Skeletal muscle satellite cell (primary cell): ENCODE measurements at regions not wholly inside any gene's neighbourhood (a gene's known extent, or its start where the extent isn't known, plus 50 kb on each side); places are given as distances from the start of the nearest gene placed in this dataset.
"Not testable (repeated sequence)": the region's sequence is repeated elsewhere in the genome, so short reads cannot be mapped to it uniquely, and the experiment has no call there.

Experiments used
- H3K27me3 ChIP-seq: 2 replicates; pipeline ENCODE4 v1.7.0; 2013; ENCODE audit warnings: low read length; ENCODE audit not compliant: control insufficient read depth, insufficient read depth
- H3K36me3 ChIP-seq: 2 replicates; pipeline ENCODE4 v1.7.0; 2013; ENCODE audit warnings: mild to moderate bottlenecking, control low read depth, low read length; ENCODE audit not compliant: insufficient read depth
- H3K4me1 ChIP-seq: 2 replicates; pipeline ENCODE4 v1.7.0; 2013; ENCODE audit warnings: low read length; ENCODE audit not compliant: control insufficient read depth, insufficient read depth
- H3K4me2 ChIP-seq: 2 replicates; pipeline ENCODE4 v1.7.0; 2013; ENCODE audit warnings: mild to moderate bottlenecking, low read length
- H3K4me3 ChIP-seq: 2 replicates; pipeline ENCODE4 v1.7.0; 2013; ENCODE audit warnings: low read length
- H3K9ac ChIP-seq: 2 replicates; pipeline ENCODE4 v1.7.0; 2013; ENCODE audit warnings: mild to moderate bottlenecking, low read depth, low read length, moderate library complexity
- H3K9me3 ChIP-seq: replicated peaks from 2 replicates; pipeline ENCODE4 v1.7.0; 2013; ENCODE audit warnings: mild to moderate bottlenecking, control low read depth, low read length

GRCh38 chrX:55142206-55142918 lies 53.5 kb downstream of the PAGE2 start:
- H3K36me3 ChIP-seq: no peaks in the 10 kb centered on the region
- H3K4me2 ChIP-seq: no peak overlapping the region
- H3K9ac ChIP-seq: no peak overlapping the region
- no peak overlapping the region for H3K4me3 ChIP-seq
- H3K27me3 ChIP-seq: no peaks in the 10 kb centered on the region
- H3K4me1 ChIP-seq: no peaks in the 10 kb centered on the region
- no peaks in the 10 kb centered on the region for H3K9me3 ChIP-seq

- H3K27me3 ChIP-seq: no peaks in the 10 kb centered on the region
- H3K4me2 ChIP-seq: no peak overlapping the region
- no peak overlapping the region for H3K4me3 ChIP-seq
Measured at GRCh38 chrX:55142919-55143310, 54.1 kb downstream of the PAGE2 start.

DNA sequence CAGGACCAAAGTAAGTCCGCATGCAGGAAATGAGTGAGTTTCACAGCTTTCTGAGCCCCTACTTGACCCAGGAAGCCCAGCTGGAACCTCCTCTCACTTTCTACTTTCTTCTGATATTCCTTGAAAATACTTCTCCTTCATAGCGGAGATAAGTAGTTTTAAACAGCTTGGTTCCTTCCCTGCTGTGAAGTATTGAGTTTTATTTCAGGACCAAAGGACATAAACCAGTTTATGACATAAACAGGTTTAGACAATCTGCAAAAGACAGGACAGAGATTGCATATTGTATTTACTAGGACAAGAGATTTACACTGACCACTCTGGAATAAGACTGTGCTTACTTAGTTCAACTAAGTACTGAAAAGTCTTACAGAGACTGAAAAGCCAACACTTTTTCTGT lies 54.8 kb downstream of the PAGE2 start:
- Histone ChIP-seq H3K9ac (no peak overlapping the region), H3K4me3 (no peak overlapping the region), H3K36me3 (no peaks in the 10 kb centered on the region), H3K9me3 (no peaks in the 10 kb centered on the region), H3K4me1 (no peaks in the 10 kb centered on the region), H3K4me2 (no peak overlapping the region), H3K27me3 (no peaks in the 10 kb centered on the region)

More at GRCh38 chrX:55142919-55143310, 54.1 kb downstream of the PAGE2 start:
- Histone ChIP-seq H3K36me3 (no peaks in the 10 kb centered on the region), H3K9me3 (no peaks in the 10 kb centered on the region), H3K9ac (no peak overlapping the region), H3K4me1 (no peaks in the 10 kb centered on the region)

- Histone ChIP-seq H3K4me1 (no peaks in the 10 kb centered on the region), H3K4me2 (no peak overlapping the region), H3K9ac (no peak overlapping the region), H3K9me3 (no peaks in the 10 kb centered on the region), H3K4me3 (no peak overlapping the region), H3K36me3 (no peaks in the 10 kb centered on the region), H3K27me3 (no peaks in the 10 kb centered on the region)
Measured at GRCh38 chrX:55144697-55145096, 55.9 kb downstream of the PAGE2 start.

GRCh38 chrX:55149242-55149641 lies 60.4 kb downstream of the PAGE2 start:
- Histone ChIP-seq H3K4me3 (no peak overlapping the region), H3K4me2 (no peak overlapping the region), H3K4me1 (no peaks in the 10 kb centered on the region), H3K27me3 (no peaks in the 10 kb centered on the region), H3K36me3 (no peaks in the 10 kb centered on the region), H3K9me3 (no peaks in the 10 kb centered on the region), H3K9ac (no peak overlapping the region)

- no peaks in the 10 kb centered on the region for H3K4me1 ChIP-seq
Measured at GRCh38 chrX:55151199-55151598, 62.4 kb downstream of the PAGE2 start.

GRCh38 chrX:55159551-55159950 lies 60.6 kb upstream of the PAGE5 start:
- Histone ChIP-seq H3K4me1 (no peaks in the 10 kb centered on the region), H3K4me2 (no peak overlapping the region), H3K36me3 (no peaks in the 10 kb centered on the region), H3K27me3 (no peaks in the 10 kb centered on the region), H3K9ac (no peak overlapping the region), H3K9me3 (no peaks in the 10 kb centered on the region), H3K4me3 (no peak overlapping the region)

More at GRCh38 chrX:55151199-55151598, 62.4 kb downstream of the PAGE2 start:
- H3K4me3 ChIP-seq: no peak overlapping the region
- no peak overlapping the region for H3K4me2 ChIP-seq
- no peaks in the 10 kb centered on the region for H3K36me3 ChIP-seq
- H3K27me3 ChIP-seq: no peaks in the 10 kb centered on the region
- no peaks in the 10 kb centered on the region for H3K9me3 ChIP-seq
- H3K9ac ChIP-seq: no peak overlapping the region

DNA sequence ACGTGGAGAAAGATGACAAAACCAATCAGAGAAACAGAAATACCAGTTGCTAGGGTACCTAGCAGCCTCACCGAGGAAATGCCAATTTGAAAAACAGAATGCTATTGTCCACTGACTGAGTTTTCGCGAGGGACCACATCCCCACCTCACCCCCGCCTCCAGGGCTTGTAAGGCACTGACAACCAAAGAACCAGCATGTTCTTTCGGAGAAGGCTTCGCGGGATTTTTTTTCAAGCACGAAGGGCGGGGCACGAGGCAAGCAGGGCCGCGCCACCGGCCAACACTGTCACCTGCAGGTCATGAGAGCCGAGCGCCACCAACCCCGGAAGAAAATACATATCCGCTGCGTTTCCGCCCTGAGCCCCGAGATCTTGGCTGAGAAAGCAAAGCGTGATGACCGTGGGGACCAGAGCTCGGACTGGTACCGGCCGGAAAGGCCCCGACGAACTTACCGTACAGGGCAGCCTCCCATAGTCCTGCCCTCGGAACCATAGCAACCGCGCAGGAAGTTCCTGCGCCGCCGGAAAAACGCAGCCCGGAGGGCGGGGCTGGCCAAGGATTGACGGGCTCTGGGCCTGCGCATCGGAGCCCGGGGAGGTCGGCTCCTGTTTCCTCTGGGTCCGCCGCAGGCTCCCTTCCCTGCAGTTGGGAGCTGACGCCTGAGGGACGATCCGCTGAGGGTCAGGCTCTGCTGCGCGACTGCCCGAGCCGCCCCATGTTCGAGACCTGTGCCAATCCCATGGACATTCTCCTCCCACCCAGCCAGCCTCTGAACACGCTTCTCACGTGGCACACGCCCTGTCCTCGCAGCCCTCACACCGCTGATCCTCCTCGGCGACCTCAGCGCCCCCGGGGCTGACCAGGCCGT lies 59.2 kb upstream of the PAGE5 start:
- Histone ChIP-seq H3K9ac (peak overlapping the region; percentile 87), H3K4me3 (peak overlapping the region; percentile 75), H3K4me1 (no peaks in the 10 kb centered on the region), H3K9me3 (no peaks in the 10 kb centered on the region), H3K4me2 (peak overlapping the region; percentile 89), H3K36me3 (no peaks in the 10 kb centered on the region), H3K27me3 (no peaks in the 10 kb centered on the region)

DNA sequence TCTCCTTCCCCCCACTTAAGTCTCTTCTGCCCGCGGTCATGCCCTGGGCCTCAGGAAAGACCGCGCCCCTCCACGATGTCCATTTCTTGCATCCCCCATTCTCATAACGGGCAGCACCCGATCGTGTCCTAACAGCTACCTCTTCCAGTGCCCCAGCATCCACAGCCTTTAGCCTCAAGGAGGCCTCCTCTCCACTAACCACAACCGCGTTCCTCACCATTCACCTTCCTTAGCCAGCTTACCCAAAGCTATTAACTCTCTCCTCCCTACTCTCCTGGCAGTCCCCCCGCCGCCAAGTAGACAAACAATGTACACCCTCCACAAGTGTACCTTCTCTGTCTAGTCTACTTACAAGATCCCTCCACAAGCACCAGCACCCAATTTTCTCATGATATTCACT lies 58.6 kb upstream of the PAGE5 start:
- peak overlapping the region; percentile 89 for H3K4me2 ChIP-seq
- H3K27me3 ChIP-seq: peaks cover 4% of the 10 kb centered on the region
- H3K36me3 ChIP-seq: no peaks in the 10 kb centered on the region
- no peaks in the 10 kb centered on the region for H3K4me1 ChIP-seq
- H3K9me3 ChIP-seq: no peaks in the 10 kb centered on the region
- H3K9ac ChIP-seq: peak overlapping the region; percentile 87
- peak overlapping the region; percentile 75 for H3K4me3 ChIP-seq

GRCh38 chrX:55163171-55163570 lies 57.0 kb upstream of the PAGE5 start:
- Histone ChIP-seq H3K4me2 (no peak overlapping the region), H3K9ac (no peak overlapping the region), H3K36me3 (no peaks in the 10 kb centered on the region), H3K4me1 (no peaks in the 10 kb centered on the region), H3K4me3 (no peak overlapping the region), H3K27me3 (peaks cover 9% of the 10 kb centered on the region), H3K9me3 (no peaks in the 10 kb centered on the region)

- H3K4me3 ChIP-seq: not testable (repeated sequence)
Measured at GRCh38 chrX:55165026-55165425, 55.1 kb upstream of the PAGE5 start.

More at GRCh38 chrX:55165026-55165425, 55.1 kb upstream of the PAGE5 start:
- H3K4me2 ChIP-seq, H3K9me3 ChIP-seq, H3K27me3 ChIP-seq, H3K36me3 ChIP-seq, H3K9ac ChIP-seq, H3K4me1 ChIP-seq: not testable (repeated sequence)
